GM06990 (cell line): ENCODE measurements at regions not wholly inside any gene's neighbourhood (a gene's known extent, or its start where the extent isn't known, plus 50 kb on each side); places are given as distances from the start of the nearest gene placed in this dataset.

ENCODE experiments used
- DNase-seq: peaks from one replicate; pipeline ENCODE4 v3.0.0-alpha.2; 2011; ENCODE audit not compliant: insufficient read length; ENCODE audit errors: extremely low read depth
- H3K27me3 ChIP-seq: replicated peaks from 2 replicates; pipeline ENCODE4 v1.6.0; 2011; ENCODE audit warnings: low read length; ENCODE audit not compliant: control insufficient read depth, insufficient read depth
- H3K36me3 ChIP-seq: 2 replicates; pipeline ENCODE4 v1.5.1; 2011; ENCODE audit warnings: low read length; ENCODE audit not compliant: control insufficient read depth, insufficient read depth
- H3K4me3 ChIP-seq: replicated peaks from 2 replicates; pipeline ENCODE4 v1.5.1; 2011; ENCODE audit warnings: low read depth, mild to moderate bottlenecking, control low read depth, low read length
- TF ChIP-seq, protein P1 (sequence below): IDR thresholded peaks from 2 replicates; pipeline ENCODE4 v1.5.1; 2011; ENCODE audit warnings: low read length, control low read depth, mild to moderate bottlenecking, inconsistent platforms; ENCODE audit not compliant: insufficient read depth, poor library complexity, severe bottlenecking

DNA sequence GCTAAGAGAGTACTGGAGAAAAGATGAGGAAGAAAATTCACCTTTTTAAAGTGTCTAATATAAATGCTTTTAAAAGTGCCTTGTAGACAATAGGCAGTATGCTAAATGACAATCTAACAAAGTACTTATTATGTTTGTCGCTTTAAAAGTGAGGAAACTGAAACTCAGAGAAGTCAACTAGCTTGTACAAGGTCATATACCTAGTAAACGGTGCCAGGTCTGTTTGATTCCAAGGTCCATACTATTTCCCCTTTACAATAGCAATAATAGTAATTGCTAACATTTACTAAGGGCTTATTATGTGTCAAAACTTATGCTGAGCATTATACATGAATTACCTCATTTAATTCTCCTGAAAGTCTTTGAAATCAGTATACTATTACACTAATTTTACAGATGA lies 328.6 kb upstream of the SLC24A2 start:
- Histone ChIP-seq H3K27me3 (no peaks in the 10 kb centered on the region; the same call in 1 of the 2 replicates), H3K4me3 (no peak overlapping the region), H3K36me3 (no peaks in the 10 kb centered on the region)
- DNase-seq, result no peak
- TF ChIP-seq, protein P1, sequence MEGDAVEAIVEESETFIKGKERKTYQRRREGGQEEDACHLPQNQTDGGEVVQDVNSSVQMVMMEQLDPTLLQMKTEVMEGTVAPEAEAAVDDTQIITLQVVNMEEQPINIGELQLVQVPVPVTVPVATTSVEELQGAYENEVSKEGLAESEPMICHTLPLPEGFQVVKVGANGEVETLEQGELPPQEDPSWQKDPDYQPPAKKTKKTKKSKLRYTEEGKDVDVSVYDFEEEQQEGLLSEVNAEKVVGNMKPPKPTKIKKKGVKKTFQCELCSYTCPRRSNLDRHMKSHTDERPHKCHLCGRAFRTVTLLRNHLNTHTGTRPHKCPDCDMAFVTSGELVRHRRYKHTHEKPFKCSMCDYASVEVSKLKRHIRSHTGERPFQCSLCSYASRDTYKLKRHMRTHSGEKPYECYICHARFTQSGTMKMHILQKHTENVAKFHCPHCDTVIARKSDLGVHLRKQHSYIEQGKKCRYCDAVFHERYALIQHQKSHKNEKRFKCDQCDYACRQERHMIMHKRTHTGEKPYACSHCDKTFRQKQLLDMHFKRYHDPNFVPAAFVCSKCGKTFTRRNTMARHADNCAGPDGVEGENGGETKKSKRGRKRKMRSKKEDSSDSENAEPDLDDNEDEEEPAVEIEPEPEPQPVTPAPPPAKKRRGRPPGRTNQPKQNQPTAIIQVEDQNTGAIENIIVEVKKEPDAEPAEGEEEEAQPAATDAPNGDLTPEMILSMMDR, result no peak

DNA sequence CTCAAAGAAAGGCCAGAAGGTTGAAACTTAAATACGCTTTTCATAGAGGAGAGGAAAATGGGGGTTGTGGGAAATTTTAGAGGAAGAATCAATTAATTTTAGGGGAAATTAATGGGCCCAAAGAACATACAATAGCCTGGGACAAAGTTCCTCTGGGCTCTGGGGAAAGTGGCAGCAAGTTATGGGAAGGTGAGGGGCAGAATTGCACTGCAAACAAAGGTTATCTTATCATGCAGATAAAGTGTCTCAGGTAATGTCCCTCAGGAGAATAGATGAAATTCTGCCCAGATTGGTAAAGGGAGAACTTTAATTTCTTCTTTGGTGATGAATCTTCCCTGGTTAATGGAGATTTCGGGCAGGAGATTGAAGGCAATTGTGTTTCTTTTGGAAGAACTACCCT lies 326.1 kb upstream of the SLC24A2 start:
- no peak for DNase-seq
- TF ChIP-seq, protein P1, result no peak
- no peaks in the 10 kb centered on the region for H3K36me3 ChIP-seq
- no peaks in the 10 kb centered on the region; the same call in 1 of the 2 replicates for H3K27me3 ChIP-seq
- no peak overlapping the region for H3K4me3 ChIP-seq

DNA sequence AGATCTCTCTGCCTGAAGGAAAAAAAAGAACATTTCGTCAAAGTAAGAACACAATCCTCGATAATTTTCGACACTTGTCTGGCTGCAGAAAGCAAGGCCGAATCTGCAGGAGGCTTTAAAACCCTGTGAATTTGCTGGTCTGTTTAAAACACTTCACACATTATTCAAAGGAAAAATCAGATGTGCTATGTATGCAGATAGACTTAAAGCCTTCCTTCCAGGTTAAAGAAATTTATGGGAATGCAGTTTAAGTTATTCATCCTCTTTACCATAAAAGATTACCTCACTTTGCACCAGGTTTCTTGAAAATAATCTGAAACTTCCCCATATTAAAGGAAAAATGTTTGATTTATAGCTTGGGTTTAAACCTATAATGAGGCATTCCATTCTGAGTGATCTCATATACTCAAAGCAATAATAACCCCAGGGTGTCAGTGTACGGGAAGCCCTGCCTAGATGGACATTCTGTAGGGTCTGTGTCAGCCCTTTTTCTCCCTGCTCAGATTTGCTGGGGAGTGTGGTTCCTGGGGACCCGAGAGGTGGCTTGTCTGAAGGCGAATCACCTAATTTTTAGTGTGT lies 323.5 kb upstream of the SLC24A2 start:
- no peaks in the 10 kb centered on the region; the same call in 1 of the 2 replicates for H3K27me3 ChIP-seq
- H3K4me3 ChIP-seq, result no peak overlapping the region
- H3K36me3 ChIP-seq, result no peaks in the 10 kb centered on the region
- DNase-seq, result no peak
- TF ChIP-seq, protein P1, result no peak

DNA sequence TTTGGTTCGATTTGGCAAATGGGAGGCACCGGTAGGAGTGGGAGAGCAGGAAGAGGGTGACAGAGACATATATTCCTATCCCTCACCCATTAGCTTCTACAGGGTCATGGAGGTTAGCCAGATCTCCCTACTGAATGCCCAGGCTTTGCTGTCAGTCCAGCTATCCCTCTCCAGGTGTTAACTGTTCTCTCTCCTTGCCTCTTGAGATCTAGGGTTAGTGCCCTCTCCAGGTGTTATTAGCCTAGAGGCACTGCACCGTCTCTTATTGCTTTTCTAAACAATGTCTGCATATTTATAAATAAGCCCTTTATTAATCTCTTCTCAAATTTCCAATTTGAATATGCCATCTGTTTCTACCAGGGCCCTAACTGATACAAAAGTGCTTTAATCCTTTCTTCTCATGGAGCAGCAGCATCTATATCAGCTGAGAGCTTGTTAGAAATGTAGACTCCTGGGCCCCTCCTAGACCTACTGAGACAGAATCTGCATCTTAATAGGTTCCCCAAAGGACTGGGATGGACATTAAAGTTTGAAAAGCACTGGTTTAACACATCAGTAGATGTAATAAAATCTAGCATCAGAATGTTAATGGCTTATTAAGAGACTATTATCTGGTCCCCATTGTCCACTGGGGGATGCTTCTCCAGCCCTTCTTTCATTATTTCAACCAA lies 322.5 kb upstream of the SLC24A2 start:
- no peak for DNase-seq
- no peaks in the 10 kb centered on the region for H3K36me3 ChIP-seq
- TF ChIP-seq, protein P1, result no peak
- no peaks in the 10 kb centered on the region; the same call in 1 of the 2 replicates for H3K27me3 ChIP-seq
- no peak overlapping the region for H3K4me3 ChIP-seq

DNA sequence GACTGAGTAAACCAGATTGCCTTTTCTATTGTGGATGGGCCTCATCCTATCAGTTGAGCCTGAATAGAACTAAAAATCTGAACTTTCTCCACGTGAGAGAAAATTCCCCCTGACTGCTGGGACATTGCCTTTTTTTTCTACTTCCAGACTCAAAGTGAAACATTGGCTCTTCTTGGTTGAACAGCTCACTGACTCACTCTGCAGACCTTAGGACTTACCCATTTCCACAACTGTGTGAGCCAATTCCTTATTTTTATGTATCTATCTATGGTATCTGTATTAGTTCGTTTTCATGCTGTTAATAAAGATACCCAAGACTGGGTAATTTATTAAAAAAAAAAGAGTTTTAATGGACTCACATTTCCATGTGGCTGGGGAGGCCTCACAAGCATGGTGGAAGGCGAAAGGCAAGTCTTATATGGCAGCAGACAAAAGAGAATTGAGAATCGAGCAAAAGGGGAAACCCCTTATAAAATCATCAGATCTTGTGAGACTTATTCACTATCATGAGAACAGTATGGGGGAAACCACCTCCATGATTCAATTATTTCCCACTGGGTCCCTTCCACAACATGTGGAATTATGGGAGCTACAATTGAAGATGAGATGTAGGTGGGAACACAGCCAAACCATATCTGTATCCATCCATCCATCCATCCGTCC lies 306.7 kb upstream of the SLC24A2 start:
- no peak for DNase-seq
- no peaks in the 10 kb centered on the region for H3K36me3 ChIP-seq
- H3K4me3 ChIP-seq, result no peak overlapping the region
- TF ChIP-seq, protein P1, result no peak
- H3K27me3 ChIP-seq, result no peaks in the 10 kb centered on the region
